Mesenteric fat pad (tissue), 1 donor: ENCODE measurements at regions not wholly inside any gene's neighbourhood (a gene's known extent, or its start where the extent isn't known, plus 50 kb on each side); places are given as distances from the start of the nearest gene placed in this dataset.
"Not testable (repeated sequence)": the region's sequence is repeated elsewhere in the genome, so short reads cannot be mapped to it uniquely, and the experiment has no call there.

ENCODE experiments used
- DNase-seq: peaks from one replicate; pipeline ENCODE4 v3.0.0-alpha.2; 2020; ENCODE audit warnings: low spot score
- donor health status: DM: yes; HTN: yes; CAD: no.

DNA sequence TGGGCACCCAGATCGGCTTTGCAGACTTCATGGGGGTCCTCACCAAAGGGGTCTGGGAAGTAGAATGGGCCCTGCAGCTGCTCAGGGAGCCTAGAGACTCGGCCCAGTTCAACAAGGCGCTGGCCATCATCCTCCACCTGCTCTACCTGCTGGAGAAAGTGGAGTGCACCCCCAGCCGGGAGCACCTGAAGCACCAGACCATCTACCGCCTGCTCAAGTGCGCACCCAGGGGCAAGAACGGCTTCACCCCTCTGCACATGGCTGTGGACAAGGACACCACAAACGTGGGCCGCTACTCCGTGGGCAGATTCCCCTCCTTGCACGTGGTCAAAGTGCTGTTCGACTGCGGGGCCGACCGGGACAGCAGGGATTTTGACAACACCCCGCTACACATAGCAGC, 515.0 kb downstream of the TUBA3C start:
- not testable (repeated sequence) for DNase-seq

DNA sequence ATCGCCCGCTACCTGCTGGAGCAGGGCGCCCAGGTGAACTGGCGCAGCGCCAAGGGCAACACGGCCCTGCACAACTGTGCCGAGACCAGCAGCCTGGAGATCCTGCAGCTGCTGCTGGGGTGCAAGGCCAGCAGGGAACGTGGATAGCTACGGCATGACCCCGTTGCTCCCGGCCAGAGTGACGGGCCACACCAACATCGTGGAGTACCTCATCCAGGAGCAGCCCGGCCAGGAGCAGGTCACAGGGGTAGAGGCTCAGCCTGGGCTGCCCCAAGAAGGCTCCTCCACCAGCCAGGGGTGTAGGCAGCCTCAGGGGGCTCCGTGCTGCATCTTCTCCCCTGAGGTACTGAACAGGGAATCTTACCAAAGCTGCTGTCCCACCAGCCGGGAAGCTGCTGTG, 515.9 kb downstream of the TUBA3C start:
- DNase-seq: not testable (repeated sequence)

DNA sequence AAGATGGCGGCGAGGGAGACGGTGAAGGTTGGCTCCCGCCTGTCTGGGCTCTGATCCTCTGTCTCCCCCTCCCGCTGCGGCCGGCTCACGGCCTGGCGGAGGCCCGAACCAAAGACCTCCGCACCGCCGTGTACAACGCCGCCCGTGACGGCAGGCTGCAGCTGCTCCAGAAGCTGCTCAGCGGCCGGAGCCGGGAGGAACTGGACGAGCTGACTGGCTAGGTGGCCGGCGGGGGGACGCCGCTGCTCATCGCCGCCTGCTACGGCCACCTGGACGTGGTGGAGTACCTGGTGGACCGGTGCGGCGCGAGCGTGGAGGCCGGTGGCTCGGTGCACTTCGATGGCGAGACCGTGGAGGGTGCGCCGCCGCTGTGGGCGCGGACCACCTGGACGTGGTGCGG, 516.5 kb downstream of the TUBA3C start:
- DNase-seq: not testable (repeated sequence)

DNA sequence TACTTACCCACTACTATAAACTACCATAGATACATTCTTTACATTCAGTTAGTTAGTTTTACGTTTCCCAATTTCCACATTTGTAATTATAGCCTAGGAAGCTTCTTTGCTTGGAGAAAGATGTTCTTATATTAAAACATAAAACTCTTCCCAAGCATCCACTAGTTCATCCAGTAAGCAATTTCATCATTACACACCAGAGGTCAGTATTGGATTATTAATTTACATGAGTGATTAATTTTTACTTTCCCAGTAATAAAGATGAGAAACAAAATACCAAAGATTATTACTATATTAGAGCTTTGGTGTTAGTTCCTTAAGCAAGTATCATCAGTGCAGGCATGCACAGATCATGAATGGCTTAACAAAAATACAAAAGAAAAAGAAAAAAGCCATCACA, 518.4 kb downstream of the TUBA3C start:
- DNase-seq: not testable (repeated sequence)

DNA sequence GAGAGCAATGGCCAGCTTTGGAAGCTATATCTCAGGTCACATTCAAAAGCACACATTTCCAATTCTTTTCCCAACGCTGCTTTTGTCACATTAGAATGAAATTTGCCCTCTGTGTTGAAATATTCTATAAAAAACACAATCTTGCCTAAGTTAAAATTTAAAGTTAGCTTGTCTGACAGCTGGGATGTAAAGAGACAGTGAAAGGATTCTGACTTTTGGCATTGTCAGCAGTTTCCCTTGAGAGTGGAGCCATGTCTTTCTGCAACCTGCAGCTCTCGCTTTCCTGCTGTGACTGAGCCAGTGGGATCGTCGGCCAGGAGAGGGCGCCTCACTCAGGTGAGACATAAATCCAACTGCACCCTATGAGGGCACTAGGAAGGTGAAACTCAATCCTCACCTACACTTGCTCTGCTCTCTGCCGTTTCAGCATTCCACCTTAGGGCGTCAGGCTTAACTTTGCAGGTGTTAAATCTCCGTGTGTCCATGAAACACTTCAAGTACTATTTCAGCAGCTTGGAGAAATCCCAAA, 537.9 kb downstream of the TUBA3C start:
- not testable (repeated sequence) for DNase-seq

DNA sequence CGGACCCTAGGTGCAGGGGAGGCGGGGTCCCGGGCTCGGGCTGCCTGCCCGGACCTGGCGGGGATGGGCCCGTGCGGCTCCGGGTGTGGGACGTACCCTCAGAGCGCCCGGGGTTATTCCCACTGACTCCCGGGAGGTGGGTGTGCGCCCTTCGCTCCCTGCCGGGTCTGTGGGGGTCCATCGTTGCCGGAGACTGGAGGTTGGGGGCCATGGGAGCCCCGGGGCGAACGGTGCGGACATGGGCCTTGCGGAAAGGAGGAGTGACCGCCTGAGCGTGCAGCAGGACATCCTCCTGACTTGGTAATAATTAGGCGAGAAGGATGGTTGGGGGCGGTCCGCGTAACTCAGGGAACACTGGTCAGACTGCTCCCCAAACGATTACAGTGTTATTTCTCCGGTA, 552.7 kb downstream of the TUBA3C start:
- DNase-seq: not testable (repeated sequence)

DNA sequence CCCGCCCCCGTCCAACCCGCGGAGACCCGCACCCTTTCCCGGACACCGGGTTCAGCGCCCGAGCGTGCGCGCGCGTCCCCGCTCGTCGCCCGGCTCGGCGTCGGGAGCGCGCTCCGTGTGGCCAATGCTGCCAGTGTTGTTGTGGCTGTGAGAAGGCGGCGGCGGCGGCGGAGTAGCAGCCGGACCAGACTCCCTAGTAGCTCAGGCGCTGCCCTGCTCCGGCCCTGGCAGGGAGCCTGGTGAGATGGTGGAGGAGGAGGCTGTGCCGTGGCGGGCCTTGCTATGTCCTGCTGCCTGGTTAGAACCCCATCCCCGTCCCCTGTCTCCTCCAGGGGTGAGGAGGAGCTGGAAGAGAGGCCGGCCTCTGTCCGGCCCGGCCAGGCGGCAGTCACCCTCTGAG, 553.2 kb downstream of the TUBA3C start:
- DNase-seq: no peak

DNA sequence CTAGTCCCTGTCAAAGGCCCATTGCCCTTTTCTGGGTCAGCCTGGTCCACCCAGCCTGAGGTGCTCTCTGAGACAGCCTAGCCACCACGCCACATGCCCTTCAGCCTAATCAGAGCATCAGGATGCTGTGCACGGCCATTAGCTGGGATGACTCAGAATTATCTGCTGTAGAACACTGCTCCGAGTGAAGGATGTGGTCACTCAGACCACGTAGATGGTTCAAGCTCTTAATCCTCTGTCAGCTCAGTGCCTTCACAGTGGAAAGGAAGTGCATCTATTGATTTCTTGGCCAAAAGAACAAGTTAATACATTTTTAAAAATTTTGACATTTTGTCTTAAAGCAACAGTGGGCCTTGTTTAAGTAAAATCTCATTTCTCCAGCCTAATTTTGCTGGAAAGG, 557.6 kb downstream of the TUBA3C start:
- not testable (repeated sequence) for DNase-seq

DNA sequence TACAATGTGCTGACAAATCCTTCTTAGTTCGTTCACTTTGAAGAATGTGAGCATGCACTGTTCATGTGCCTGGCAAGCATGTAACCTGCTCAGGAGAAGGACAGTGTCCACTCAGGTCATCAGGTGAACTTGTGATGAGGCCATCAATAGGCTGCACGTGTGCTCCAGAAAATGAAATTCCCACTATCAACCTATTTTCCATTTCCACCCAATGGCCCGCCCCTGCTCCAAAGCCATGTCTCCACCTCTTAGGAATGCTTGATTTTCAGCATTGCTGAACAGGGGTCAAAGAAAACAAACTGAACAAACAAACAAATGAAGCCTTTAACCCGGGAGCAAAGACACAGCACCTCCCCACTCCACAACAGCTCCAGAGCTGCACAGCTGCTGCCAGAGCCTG, 563.2 kb downstream of the TUBA3C start:
- not testable (repeated sequence) for DNase-seq

DNA sequence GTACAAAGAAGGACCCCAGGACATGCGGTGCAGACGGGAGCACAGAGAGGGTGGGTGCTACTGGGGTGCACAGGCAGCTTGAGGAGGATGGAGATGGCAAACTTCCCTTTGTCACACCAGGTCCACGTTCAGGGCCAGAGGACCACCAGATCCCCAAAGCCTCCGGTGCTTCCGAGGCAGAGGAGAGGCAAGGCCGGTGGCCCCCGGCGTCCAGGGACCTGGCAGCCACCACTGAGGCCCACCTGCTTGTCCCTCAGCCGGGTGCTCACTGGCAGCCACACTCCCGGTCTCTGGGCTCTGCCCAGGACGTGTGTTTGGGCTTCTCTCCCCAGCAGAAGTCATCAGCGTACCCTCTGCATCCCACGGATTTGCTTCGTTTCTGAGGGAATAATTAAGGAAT, 571.1 kb downstream of the TUBA3C start:
- not testable (repeated sequence) for DNase-seq

DNA sequence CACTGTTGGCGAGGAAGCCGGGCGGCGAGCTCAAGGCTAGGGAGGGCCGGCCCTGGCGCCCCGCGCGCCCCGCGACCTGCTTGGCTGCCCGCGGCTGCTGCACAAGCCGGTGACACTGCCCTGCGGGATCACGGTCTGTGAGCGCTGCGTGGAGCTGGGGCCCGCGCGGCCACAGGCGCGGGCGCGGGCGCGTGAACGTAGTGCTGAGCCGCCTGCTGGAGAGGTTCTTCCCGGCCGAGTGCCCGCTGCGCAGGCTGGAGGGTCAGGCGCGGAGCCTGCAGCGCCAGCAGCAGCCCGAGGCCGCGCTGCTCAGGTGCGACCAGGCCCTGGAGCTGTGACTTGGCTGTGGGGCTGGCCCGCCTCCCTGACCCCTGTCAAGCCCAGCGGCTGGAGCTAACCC, 572.3 kb downstream of the TUBA3C start:
- not testable (repeated sequence) for DNase-seq

DNA sequence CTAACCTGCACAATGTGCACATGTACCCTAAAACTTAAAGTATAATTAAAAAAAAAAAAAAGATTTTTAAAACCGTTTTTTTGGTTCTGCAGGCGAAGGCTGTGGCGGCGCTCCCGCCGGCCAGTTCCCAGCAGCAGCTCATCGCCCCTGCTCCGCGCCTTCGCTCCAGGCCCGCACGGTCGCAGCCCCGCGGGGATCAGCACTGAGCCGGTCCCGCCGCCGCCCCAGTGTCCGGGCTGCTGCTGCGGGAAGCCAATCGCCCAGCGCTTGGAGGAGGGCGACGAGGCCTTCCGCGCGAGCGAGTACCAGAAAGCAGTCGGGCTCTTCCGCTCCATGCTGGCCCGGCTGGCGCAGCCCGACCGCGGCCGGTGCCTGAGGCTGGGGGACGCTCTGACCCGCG, 572.8 kb downstream of the TUBA3C start:
- DNase-seq: not testable (repeated sequence)

DNA sequence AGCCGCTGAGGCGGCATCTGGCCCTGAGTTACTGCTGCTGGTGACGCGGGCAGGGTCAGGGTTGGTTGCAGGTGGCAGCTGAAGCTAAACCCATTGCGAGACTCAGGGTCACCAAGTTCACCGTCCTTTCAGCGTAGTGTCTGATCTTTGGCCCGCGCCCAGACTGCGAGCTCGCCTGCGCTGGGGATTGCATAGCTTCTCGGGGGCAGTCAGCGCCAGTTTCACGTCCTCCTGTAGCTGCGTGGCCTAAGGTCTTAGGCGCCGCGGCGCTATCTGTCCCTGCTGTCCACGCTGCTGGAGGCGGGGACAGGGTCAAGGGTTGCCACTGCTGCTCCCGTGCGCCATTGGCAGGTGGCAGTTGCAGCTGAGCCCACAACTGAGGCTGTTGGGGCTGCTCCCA, 581.3 kb downstream of the TUBA3C start:
- not testable (repeated sequence) for DNase-seq

DNA sequence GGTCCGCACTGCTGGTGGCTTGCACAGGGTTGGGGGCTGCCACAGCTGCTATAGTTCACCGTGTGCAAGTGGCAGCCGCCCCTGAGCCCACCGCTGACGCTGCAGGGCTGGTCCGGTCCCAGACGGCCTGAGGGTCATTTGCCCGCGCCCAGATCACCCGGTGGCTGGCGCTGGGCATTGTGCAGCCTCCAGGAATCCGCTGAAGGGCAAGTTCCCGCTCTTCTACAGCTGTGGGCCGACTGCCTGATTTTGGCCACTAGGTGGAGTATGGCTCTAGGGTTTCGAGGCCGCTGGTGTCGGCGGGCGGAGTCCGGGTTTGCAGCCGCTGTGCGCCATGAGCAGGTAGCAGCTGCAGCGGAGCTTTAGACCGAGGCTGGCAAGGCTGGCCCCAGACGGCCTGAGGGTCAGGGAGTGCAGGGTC, 581.8 kb downstream of the TUBA3C start:
- not testable (repeated sequence) for DNase-seq

DNA sequence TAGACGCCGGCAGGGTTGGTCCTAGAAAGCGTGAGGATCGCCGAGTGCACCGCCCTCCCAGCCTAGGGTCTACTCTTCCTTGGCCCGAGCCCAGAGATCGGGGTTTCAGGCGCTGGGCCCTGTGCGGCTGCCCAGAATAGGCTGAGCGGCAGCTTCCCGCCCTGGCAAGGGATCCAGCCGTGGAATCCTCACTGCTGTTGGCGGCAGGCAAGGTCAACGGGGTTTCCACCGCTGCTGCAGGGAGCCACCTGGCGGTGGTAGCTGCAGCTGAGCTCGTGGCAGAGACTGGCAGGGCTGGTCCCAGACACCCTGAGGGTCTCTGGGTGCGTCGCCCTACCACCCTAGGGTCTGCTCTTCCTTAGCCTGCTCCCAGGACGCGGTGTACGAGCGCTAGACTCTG, 583.1 kb downstream of the TUBA3C start:
- not testable (repeated sequence) for DNase-seq

DNA sequence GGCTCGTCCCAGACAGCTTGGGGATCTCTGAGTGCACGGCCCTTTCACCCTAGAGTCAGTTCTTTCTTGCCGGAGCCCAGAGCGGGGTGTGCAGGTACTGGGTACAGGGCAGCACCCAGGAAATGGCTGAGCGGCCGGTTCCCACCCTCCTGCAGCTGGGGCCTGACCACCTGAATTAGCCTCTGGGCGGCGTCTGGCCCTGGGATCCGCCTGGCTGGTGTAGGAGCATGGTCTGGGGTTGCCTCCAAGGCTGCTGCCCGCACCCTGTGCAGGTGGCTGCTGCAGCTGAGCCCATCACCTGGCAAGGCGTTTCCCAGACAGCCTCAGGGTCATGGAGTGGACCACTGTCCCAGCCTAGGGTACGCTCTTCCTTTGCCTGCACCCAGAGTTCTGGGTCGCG, 583.7 kb downstream of the TUBA3C start:
- DNase-seq: not testable (repeated sequence)

DNA sequence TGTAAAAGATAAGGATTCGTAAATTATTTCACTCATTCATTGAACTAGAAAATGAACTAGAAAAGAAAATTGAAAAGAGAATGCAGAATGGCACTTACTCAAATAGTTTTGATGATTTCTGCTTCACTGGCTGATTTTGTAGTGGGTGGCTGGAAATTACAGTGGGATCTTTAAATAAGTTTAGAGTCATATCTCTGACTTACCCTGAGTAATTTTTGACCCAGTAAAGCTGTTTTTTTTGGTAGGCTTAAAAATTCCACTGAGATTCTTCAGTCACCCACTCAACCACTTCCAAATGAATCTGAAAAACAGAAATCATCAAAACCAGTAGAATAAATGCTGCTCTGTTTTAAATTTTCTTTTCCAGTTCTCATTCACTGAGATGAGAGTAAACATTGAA, 604.5 kb downstream of the TUBA3C start:
- not testable (repeated sequence) for DNase-seq

DNA sequence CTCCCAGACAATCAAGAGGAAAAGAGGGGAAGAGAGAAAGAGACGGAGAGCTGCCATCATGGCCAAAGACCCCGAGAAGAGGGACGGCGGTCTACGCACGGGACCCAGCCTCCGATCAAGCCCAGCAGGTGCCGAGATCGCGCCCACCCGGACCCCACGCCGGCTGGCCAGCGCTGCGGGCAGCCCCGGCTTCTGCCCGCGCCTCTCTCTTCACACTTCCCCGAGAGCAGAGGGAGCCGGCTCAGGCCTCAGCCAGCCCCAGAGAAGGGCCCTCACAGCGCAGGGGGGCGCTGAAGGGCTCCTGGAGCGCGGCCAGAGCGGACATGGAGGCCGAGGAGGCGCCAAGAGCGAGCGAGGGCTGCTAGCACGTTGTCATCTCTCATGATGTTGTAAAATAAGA, 613.7 kb downstream of the TUBA3C start:
- not testable (repeated sequence) for DNase-seq
